CD4-positive, alpha-beta T cell (primary cell): ENCODE measurements at regions not wholly inside any gene's neighbourhood (a gene's known extent, or its start where the extent isn't known, plus 50 kb on each side); places are given as distances from the start of the nearest gene placed in this dataset.
"Not testable (repeated sequence)": the region's sequence is repeated elsewhere in the genome, so short reads cannot be mapped to it uniquely, and the experiment has no call there.

Source experiments
- ATAC-seq: fragments of 200-7000 bp; cut with Tn5 transposase; one replicate; pipeline ENCODE4 v1.10.0; 2022; ENCODE audit warnings: mild to moderate bottlenecking; ENCODE audit not compliant: poor library complexity
- CTCF ChIA-PET: fragments of 350-600 bp; sonication (Branson Sonifier 250); formaldehyde crosslinking; loops from one replicate; lab custom pipeline; 2021; ENCODE audit warnings: antibody characterized with exemption, inconsistent platforms; lab: Charles Lee
- POLR2A ChIA-PET: fragments of 350-600 bp; sonication (Branson Sonifier 250); formaldehyde crosslinking; loops from one replicate; lab custom pipeline; 2021; ENCODE audit warnings: antibody characterized with exemption, inconsistent platforms; lab: Charles Lee
- DNase-seq, 14 experiments: peaks; one replicate each; pipeline ENCODE4 v3.0.0-alpha.2; 2013 to 2020; ENCODE audit warnings: mixed read lengths in 2 of 14
- H3K27ac ChIP-seq, 2 donors: one replicate each; pipeline versions ENCODE4 v1.5.1 to v1.7.0; 2013; ENCODE audit warnings: low read length in 2 of 2, low read depth in 1 of 2, mild to moderate bottlenecking in 1 of 2
- H3K27me3 ChIP-seq, 2 experiments: 1 replicate in 1 of 2; 2 replicates in 1 of 2; pipeline versions ENCODE4 v1.6.1 to v1.7.0; 2013; ENCODE audit warnings: low read length in 2 of 2, control low read depth in 1 of 2, mild to moderate bottlenecking in 1 of 2, moderate library complexity in 1 of 2; ENCODE audit not compliant: insufficient read depth in 2 of 2, control insufficient read depth in 1 of 2
- H3K36me3 ChIP-seq: one replicate; pipeline ENCODE4 v1.6.1; 2013; ENCODE audit warnings: low read length, control low read depth; ENCODE audit not compliant: insufficient read depth
- H3K4me1 ChIP-seq: one replicate; pipeline ENCODE4 v1.6.1; 2013; ENCODE audit warnings: low read length, control low read depth; ENCODE audit not compliant: insufficient read depth
- H3K4me3 ChIP-seq: one replicate; pipeline ENCODE4 v1.5.1; 2013; ENCODE audit warnings: mild to moderate bottlenecking, low read length, moderate library complexity
- H3K9me3 ChIP-seq, 2 experiments: 1 replicate in 1 of 2; 2 replicates in 1 of 2; pipeline versions ENCODE4 v1.6.1 to v1.7.0; 2013; ENCODE audit warnings: low read length in 2 of 2, mild to moderate bottlenecking in 2 of 2, control low read depth in 1 of 2, moderate library complexity in 1 of 2; ENCODE audit not compliant: control insufficient read depth in 1 of 2, insufficient read depth in 1 of 2
- H3K27ac Mint-ChIP-seq: one replicate; pipeline ENCODE4 v1.8.0; 2020; ENCODE audit warnings: mixed read lengths
- H3K27me3 Mint-ChIP-seq: one replicate; pipeline ENCODE4 v1.8.0; 2021; ENCODE audit warnings: mixed read lengths
- H3K36me3 Mint-ChIP-seq: one replicate; pipeline ENCODE4 v1.8.0; 2021; ENCODE audit warnings: low read depth, mixed read lengths
- H3K4me1 Mint-ChIP-seq: one replicate; pipeline ENCODE4 v1.8.0; 2021; ENCODE audit warnings: low read depth, mixed read lengths
- H3K4me3 Mint-ChIP-seq: one replicate; pipeline ENCODE4 v1.8.0; 2020; ENCODE audit warnings: mild to moderate bottlenecking, mixed read lengths
- H3K9me3 Mint-ChIP-seq: one replicate; pipeline ENCODE4 v1.8.0; 2020; ENCODE audit warnings: mixed read lengths
- intact Hi-C, 2 experiments: fragments of 100-400 bp; cut with DNase I in 1 of 2; cut with micrococcal nuclease in 1 of 2; formaldehyde crosslinking; loops; one replicate each; pipeline versions ENCODE4 v1.15.1 to v1.9.0; 2023 to 2025; cut with DNase I, micrococcal nuclease
- TF ChIP-seq, protein P1 (sequence below): fragments of 200-600 bp; IDR thresholded peaks from one replicate; pipeline ENCODE4 v1.8.0; 2022; ENCODE audit warnings: antibody characterized with exemption, mild to moderate bottlenecking

DNA sequence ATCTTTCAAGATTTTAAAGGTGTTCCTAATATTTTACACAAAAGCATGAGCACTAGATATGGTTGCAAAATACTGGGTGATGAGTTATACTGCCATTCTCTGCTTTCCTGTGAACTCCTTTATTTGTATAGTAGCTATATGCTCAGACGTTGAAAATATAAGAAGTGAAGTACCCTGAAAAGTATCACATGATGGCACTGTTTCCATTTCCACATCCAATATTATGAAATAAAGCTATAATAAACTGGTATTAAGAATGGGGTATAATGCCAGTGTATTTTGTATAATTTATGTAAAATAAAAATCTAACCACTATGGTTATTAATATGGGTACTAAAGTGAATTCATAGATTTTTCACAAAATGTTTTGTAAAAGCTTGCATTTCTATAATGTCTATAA, 79.6 kb upstream of the FOXP2 start:
- ChIA-PET POLR2A (interaction anchor here (0.7 kb wide), 1 partner anchor 1514 kb away, joined by 3 read pairs; no protein-coding TSS in a partner anchor), CTCF (no interaction called here)
- no peaks in the 10 kb centered on the region for H3K4me1 Mint-ChIP-seq

DNA sequence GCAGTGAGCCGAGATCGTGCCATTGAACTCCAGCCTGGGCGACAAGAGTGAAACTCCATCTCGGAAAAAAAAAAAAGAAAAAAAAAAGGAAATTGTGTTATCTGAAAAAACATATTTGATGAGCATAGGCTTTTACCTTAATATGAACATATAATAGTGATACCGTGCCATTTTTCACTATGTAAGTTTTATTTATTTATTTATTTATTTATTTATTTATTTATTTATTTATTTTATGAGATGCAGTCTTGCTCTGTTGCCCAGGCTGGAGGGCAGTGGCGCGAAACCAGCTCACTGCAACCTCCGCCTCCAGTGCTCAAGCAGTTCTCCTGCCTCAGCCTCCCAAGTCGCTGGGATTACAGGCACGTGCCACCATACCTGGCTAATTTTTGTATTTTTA, 85.2 kb upstream of the FOXP2 start:
- H3K27me3 Mint-ChIP-seq, H3K27ac ChIP-seq, CTCF ChIA-PET, H3K4me3 ChIP-seq, H3K4me1 ChIP-seq, POLR2A ChIA-PET, H3K27me3 ChIP-seq, H3K4me3 Mint-ChIP-seq, H3K36me3 Mint-ChIP-seq, H3K9me3 Mint-ChIP-seq, ATAC-seq, H3K4me1 Mint-ChIP-seq, H3K9me3 ChIP-seq, H3K27ac Mint-ChIP-seq, DNase-seq, H3K36me3 ChIP-seq, intact Hi-C loops: not testable (repeated sequence)

More for the DNA sequence above, 79.6 kb upstream of the FOXP2 start:
- intact Hi-C loops, result no loop called here
- Mint-ChIP-seq H3K9me3 (no peaks in the 10 kb centered on the region), H3K36me3 (no peaks in the 10 kb centered on the region), H3K27ac (no peak overlapping the region), H3K27me3 (no peaks in the 10 kb centered on the region), H3K4me3 (no peak overlapping the region)
- Histone ChIP-seq H3K27me3 (no peaks in the 10 kb centered on the region), H3K36me3 (no peaks in the 10 kb centered on the region), H3K4me3 (no peak overlapping the region), H3K27ac (no peak overlapping the region), H3K9me3 (no peaks in the 10 kb centered on the region), H3K4me1 (no peaks in the 10 kb centered on the region)
- ATAC-seq (no peak), DNase-seq (no peak)
- TF ChIP-seq, protein P1, sequence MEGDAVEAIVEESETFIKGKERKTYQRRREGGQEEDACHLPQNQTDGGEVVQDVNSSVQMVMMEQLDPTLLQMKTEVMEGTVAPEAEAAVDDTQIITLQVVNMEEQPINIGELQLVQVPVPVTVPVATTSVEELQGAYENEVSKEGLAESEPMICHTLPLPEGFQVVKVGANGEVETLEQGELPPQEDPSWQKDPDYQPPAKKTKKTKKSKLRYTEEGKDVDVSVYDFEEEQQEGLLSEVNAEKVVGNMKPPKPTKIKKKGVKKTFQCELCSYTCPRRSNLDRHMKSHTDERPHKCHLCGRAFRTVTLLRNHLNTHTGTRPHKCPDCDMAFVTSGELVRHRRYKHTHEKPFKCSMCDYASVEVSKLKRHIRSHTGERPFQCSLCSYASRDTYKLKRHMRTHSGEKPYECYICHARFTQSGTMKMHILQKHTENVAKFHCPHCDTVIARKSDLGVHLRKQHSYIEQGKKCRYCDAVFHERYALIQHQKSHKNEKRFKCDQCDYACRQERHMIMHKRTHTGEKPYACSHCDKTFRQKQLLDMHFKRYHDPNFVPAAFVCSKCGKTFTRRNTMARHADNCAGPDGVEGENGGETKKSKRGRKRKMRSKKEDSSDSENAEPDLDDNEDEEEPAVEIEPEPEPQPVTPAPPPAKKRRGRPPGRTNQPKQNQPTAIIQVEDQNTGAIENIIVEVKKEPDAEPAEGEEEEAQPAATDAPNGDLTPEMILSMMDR, result no peak

GRCh38 chr7:114317450-114318098, 97.0 kb upstream of the FOXP2 start:
- H3K27me3 ChIP-seq, result no peaks in the 10 kb centered on the region
- no peak for DNase-seq
- H3K9me3 Mint-ChIP-seq, result no peaks in the 10 kb centered on the region
- intact Hi-C loops, result no loop called here
- no peak overlapping the region for H3K4me3 ChIP-seq
- H3K27ac Mint-ChIP-seq, result no peak overlapping the region
- CTCF ChIA-PET, result no interaction called here
- ATAC-seq, result no peak
- no peak overlapping the region for H3K27ac ChIP-seq
- TF ChIP-seq, protein P1, result no peak
- no peaks in the 10 kb centered on the region for H3K9me3 ChIP-seq
- H3K4me1 Mint-ChIP-seq, result no peaks in the 10 kb centered on the region
- H3K36me3 Mint-ChIP-seq, result no peaks in the 10 kb centered on the region
- POLR2A ChIA-PET, result no interaction called here
- H3K4me1 ChIP-seq, result no peaks in the 10 kb centered on the region
- no peaks in the 10 kb centered on the region for H3K27me3 Mint-ChIP-seq
- H3K36me3 ChIP-seq, result no peaks in the 10 kb centered on the region
- no peak overlapping the region for H3K4me3 Mint-ChIP-seq

DNA sequence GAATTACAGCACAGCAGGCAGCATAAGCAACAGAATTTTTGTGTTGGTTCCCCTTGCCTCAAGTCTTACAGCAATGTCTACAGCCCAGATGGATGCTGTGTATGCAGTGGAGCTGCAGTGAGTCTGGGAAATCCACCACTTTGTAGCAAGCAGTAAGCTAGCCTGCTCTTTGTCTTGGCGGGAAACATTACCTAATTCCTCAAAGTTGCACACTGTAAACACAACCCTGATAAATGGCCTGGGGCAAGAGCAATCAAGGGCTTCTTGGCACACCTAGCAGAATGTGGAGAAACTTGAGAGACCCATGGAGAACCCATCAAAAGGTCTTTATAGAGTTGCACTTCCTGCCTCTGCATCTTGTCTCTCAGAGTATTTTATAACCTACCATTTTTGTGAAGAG, 102.0 kb upstream of the FOXP2 start:
- ChIA-PET POLR2A (no interaction called here), CTCF (no interaction called here)
- Histone ChIP-seq H3K27ac (no peak overlapping the region), H3K9me3 (no peaks in the 10 kb centered on the region), H3K36me3 (no peaks in the 10 kb centered on the region), H3K4me1 (no peaks in the 10 kb centered on the region), H3K4me3 (no peak overlapping the region), H3K27me3 (no peaks in the 10 kb centered on the region)
- H3K27me3 Mint-ChIP-seq, result no peaks in the 10 kb centered on the region
- intact Hi-C loops, result no loop called here
- ATAC-seq (no peak), DNase-seq (no peak)
- H3K36me3 Mint-ChIP-seq, result no peaks in the 10 kb centered on the region
- H3K27ac Mint-ChIP-seq, result no peak overlapping the region
- no peaks in the 10 kb centered on the region for H3K4me1 Mint-ChIP-seq
- H3K9me3 Mint-ChIP-seq, result no peaks in the 10 kb centered on the region
- no peak overlapping the region for H3K4me3 Mint-ChIP-seq
- TF ChIP-seq, protein P1, result no peak
